HG02981 (cell line): ENCODE measurements at regions not wholly inside any gene's neighbourhood (a gene's known extent, or its start where the extent isn't known, plus 50 kb on each side); places are given as distances from the start of the nearest gene placed in this dataset.
"Not testable (repeated sequence)": the region's sequence is repeated elsewhere in the genome, so short reads cannot be mapped to it uniquely, and the experiment has no call there.

Experiments used
- ATAC-seq: cut with Tn5 transposase; IDR thresholded peaks from one replicate; pipeline ENCODE4 v1.9.1; 2021; ENCODE audit warnings: mild to moderate bottlenecking, moderate library complexity; ENCODE audit not compliant: unreplicated experiment

- no peak for ATAC-seq
These were observed 50.2 kb upstream of the CPNE4 start for GRCh38 chr3:132084982-132085381.

GRCh38 chr3:132087356-132087755, 52.5 kb upstream of the CPNE4 start:
- ATAC-seq = no peak

- ATAC-seq = no peak
These were observed 53.5 kb upstream of the CPNE4 start for GRCh38 chr3:132088291-132088690.

GRCh38 chr3:132090921-132091320, 56.1 kb upstream of the CPNE4 start:
- no peak for ATAC-seq

GRCh38 chr3:132116601-132117000, 81.8 kb upstream of the CPNE4 start:
- no peak for ATAC-seq

GRCh38 chr3:132117642-132118041, 82.8 kb upstream of the CPNE4 start:
- ATAC-seq = no peak

- no peak for ATAC-seq
These were observed 84.7 kb upstream of the CPNE4 start for GRCh38 chr3:132119531-132119930.

- ATAC-seq = no peak
These were observed 89.3 kb upstream of the CPNE4 start for GRCh38 chr3:132124096-132124495.

- no peak for ATAC-seq
These were observed 90.0 kb upstream of the CPNE4 start for GRCh38 chr3:132124651-132125284.

- ATAC-seq = no peak
These were observed 99.8 kb upstream of the CPNE4 start for GRCh38 chr3:132134611-132135010.

GRCh38 chr3:132135628-132136333, 101.0 kb upstream of the CPNE4 start:
- no peak for ATAC-seq

- ATAC-seq = no peak
These were observed 101.5 kb upstream of the CPNE4 start for GRCh38 chr3:132136334-132136716.

- not testable (repeated sequence) for ATAC-seq
These were observed 102.1 kb upstream of the CPNE4 start for GRCh38 chr3:132136902-132137301.

- no peak for ATAC-seq
These were observed 111.0 kb upstream of the CPNE4 start for GRCh38 chr3:132145833-132146232.

GRCh38 chr3:132154619-132155018, 119.8 kb upstream of the CPNE4 start:
- no peak for ATAC-seq

- ATAC-seq = no peak
These were observed 124.3 kb upstream of the CPNE4 start for GRCh38 chr3:132159145-132159544.

- ATAC-seq = no peak
These were observed 125.4 kb upstream of the CPNE4 start for GRCh38 chr3:132160198-132160597.

- no peak for ATAC-seq
These were observed 126.8 kb upstream of the CPNE4 start for GRCh38 chr3:132161608-132162007.

GRCh38 chr3:132164469-132165092, 129.8 kb upstream of the CPNE4 start:
- ATAC-seq = no peak

- no peak for ATAC-seq
These were observed 133.1 kb upstream of the CPNE4 start for GRCh38 chr3:132167870-132168269.

GRCh38 chr3:132174500-132174899, 139.7 kb upstream of the CPNE4 start:
- no peak for ATAC-seq

- ATAC-seq = peak; percentile 64
These were observed 136.8 kb upstream of the ACP3 start for GRCh38 chr3:132180337-132180791.
